K562 (cell line): ENCODE measurements at regions not wholly inside any gene's neighbourhood (a gene's known extent, or its start where the extent isn't known, plus 50 kb on each side); places are given as distances from the start of the nearest gene placed in this dataset.

Source experiments
- ATAC-seq: fragments of 200-7000 bp; cut with Tn5 transposase; 3 replicates; pipeline ENCODE4 v1.9.1; 2020; ENCODE audit warnings: moderate library complexity
- BruUV-seq: library from RNA; stranded (reverse); fragments of 400-500 nt; replicated peaks from 2 replicates; lab custom pipeline; 2021; lab: Mats Ljungman, UMichigan
- CTCF ChIA-PET: fragments of 300-600 bp; formaldehyde crosslinking; extraction: SDS; loops from one replicate; lab custom pipeline; 2021; ENCODE audit warnings: low intra/inter-chr PET ratio; lab: Yijun Ruan, JAX
- POLR2A ChIA-PET: fragments of 300-600, 350-650 bp; sonication (Branson Sonifier 250); formaldehyde crosslinking; extraction: SDS; loops from one replicate; lab custom pipeline; 2021; ENCODE audit warnings: antibody characterized with exemption, inconsistent platforms; lab: Yijun Ruan, JAX
- DNase-seq, 4 experiments: peaks; one replicate each; pipeline versions ENCODE4 v3.0.0 to v3.0.0-alpha.2; 2011 to 2018; ENCODE audit warnings: low spot score in 3 of 4, mixed read lengths in 3 of 4; ENCODE audit errors: extremely low read depth in 1 of 4
- FAIRE-seq: peaks from 2 replicates; lab custom pipeline; 2011; peaks lifted over from hg19 to GRCh38; lab: Jason Lieb, UNC
- H2AFZ ChIP-seq: 2 replicates; pipeline ENCODE4 v1.6.0; 2011; ENCODE audit warnings: low read depth, low read length, control low read depth, inconsistent platforms
- H3K27ac ChIP-seq: fragments of 200-600 bp; 3 replicates; pipeline ENCODE4 v1.8.0; 2011; ENCODE audit warnings: low read depth, mild to moderate bottlenecking, control low read depth, inconsistent platforms, low read length, moderate library complexity, mixed read lengths; ENCODE audit errors: extremely low read depth
- H3K27me3 ChIP-seq, 2 experiments: fragments of 300-600 bp in 1 of 2; 2 replicates in 1 of 2; 3 replicates in 1 of 2; pipeline versions ENCODE4 v1.6.0 to v1.8.0; 2011; ENCODE audit warnings: inconsistent platforms in 2 of 2, low read length in 2 of 2, mild to moderate bottlenecking in 1 of 2, mixed read lengths in 1 of 2, moderate library complexity in 1 of 2; ENCODE audit not compliant: control insufficient read depth in 2 of 2, insufficient read depth in 2 of 2
- H3K36me3 ChIP-seq: fragments of 300-600 bp; 3 replicates; pipeline ENCODE4 v1.8.0; 2011; ENCODE audit warnings: mild to moderate bottlenecking, low read length, inconsistent platforms; ENCODE audit not compliant: control insufficient read depth, insufficient read depth
- H3K4me1 ChIP-seq, 2 experiments: fragments of 200-600 bp in 1 of 2; replicated peaks in 1 of 2; 2 replicates in 1 of 2; 3 replicates in 1 of 2; pipeline versions ENCODE4 v1.5.1 to v1.8.0; 2011; ENCODE audit warnings: inconsistent platforms in 2 of 2, low read length in 2 of 2, mild to moderate bottlenecking in 1 of 2, mixed read lengths in 1 of 2, moderate library complexity in 1 of 2; ENCODE audit not compliant: control insufficient read depth in 2 of 2, insufficient read depth in 2 of 2
- H3K4me2 ChIP-seq: 2 replicates; pipeline ENCODE4 v1.6.1; 2011; ENCODE audit warnings: low read length, control low read depth, inconsistent platforms, mixed read lengths; ENCODE audit not compliant: insufficient read depth
- H3K4me3 ChIP-seq: fragments of 200-600 bp; sonication (generic), shearing (Covaris generic); 2 replicates; pipeline ENCODE4 v1.5.1; 2016; ENCODE audit warnings: control low read depth, inconsistent platforms
- H3K79me2 ChIP-seq: fragments of 200-600 bp; 3 replicates; pipeline ENCODE4 v1.8.0; 2011; ENCODE audit warnings: low read length, inconsistent platforms; ENCODE audit not compliant: control insufficient read depth, insufficient read depth
- H3K9ac ChIP-seq, 2 experiments: 2 replicates each; pipeline versions ENCODE4 v1.6.0 to v1.6.1; 2011; ENCODE audit warnings: low read depth in 2 of 2, low read length in 2 of 2, control low read depth in 1 of 2, inconsistent platforms in 1 of 2, mild to moderate bottlenecking in 1 of 2, mixed read lengths in 1 of 2; ENCODE audit not compliant: insufficient read depth in 1 of 2
- H3K9me1 ChIP-seq: one replicate; pipeline ENCODE4 v1.6.0; 2011; ENCODE audit warnings: inconsistent platforms, mild to moderate bottlenecking, low read length, moderate library complexity; ENCODE audit not compliant: control insufficient read depth, insufficient read depth
- H3K9me3 ChIP-seq: replicated peaks from 2 replicates; pipeline ENCODE4 v1.5.1; 2011; ENCODE audit warnings: low read depth, low read length, inconsistent platforms; ENCODE audit not compliant: control insufficient read depth, insufficient read depth
- H4K20me1 ChIP-seq: replicated peaks from 2 replicates; pipeline ENCODE4 v1.6.1; 2011; ENCODE audit warnings: low read length, inconsistent platforms, mixed read lengths; ENCODE audit not compliant: control insufficient read depth, insufficient read depth
- CCNT2 ChIP-seq: IDR thresholded peaks from 2 replicates; pipeline ENCODE4 v1.6.1; 2011; ENCODE audit warnings: borderline replicate concordance, low read depth, mild to moderate bottlenecking, moderate library complexity, mixed read lengths, low read length; ENCODE audit not compliant: insufficient read length; ENCODE audit errors: extremely low read depth
- CHD1 ChIP-seq: fragments of 200-600 bp; sonication (generic); IDR thresholded peaks from one replicate; pipeline ENCODE4 v1.6.1; 2012; ENCODE audit warnings: mild to moderate bottlenecking, moderate library complexity, low read length, inconsistent platforms
- ETV6 ChIP-seq, 3 experiments: fragments of 150-350 bp in 1 of 3; sonication (generic) in 1 of 3; formaldehyde crosslinking in 1 of 3; IDR thresholded peaks; 2 replicates each; pipeline versions ENCODE4 v1.6.1 to v1.8.0; 2014 to 2022; ENCODE audit warnings: borderline replicate concordance in 2 of 3, low read depth in 2 of 3, antibody characterized with exemption in 1 of 3, low read length in 1 of 3, mild to moderate bottlenecking in 1 of 3, missing genetic modification reagents in 1 of 3
- GTF2E2 ChIP-seq: fragments of 200-800 bp; sonication (Bioruptor generic); IDR thresholded peaks from 2 replicates; pipeline ENCODE4 v1.6.1; 2016; ENCODE audit warnings: missing genetic modification characterization, missing compliant biosample characterization
- MAZ ChIP-seq, 2 experiments: fragments of 450-650 bp in 1 of 2; sonication (generic) in 1 of 2; formaldehyde crosslinking; IDR thresholded peaks in 1 of 2; conservative IDR thresholded peaks in 1 of 2; 2 replicates each; pipeline versions ENCODE4 v1.4.0 to v1.5.0; 2020; ENCODE audit warnings: mild to moderate bottlenecking in 1 of 2, missing genetic modification reagents in 1 of 2
- NCOA1 ChIP-seq: fragments of 450-650 bp; IDR thresholded peaks from 2 replicates; pipeline ENCODE4 v1.6.1; 2016; ENCODE audit warnings: low read depth
- OTX1 ChIP-seq: fragments of 450-650 bp; formaldehyde crosslinking; IDR thresholded peaks from 2 replicates; pipeline ENCODE4 v1.4.0; 2022; ENCODE audit warnings: mild to moderate bottlenecking
- PHF20 ChIP-seq: fragments of 450-650 bp; IDR thresholded peaks from 2 replicates; pipeline ENCODE4 v1.6.1; 2018; ENCODE audit not compliant: partially characterized antibody
- POLR2G ChIP-seq: fragments of 200-400 bp; formaldehyde crosslinking; IDR thresholded peaks from 2 replicates; pipeline ENCODE4 v1.6.1; 2017; ENCODE audit warnings: low read depth, mild to moderate bottlenecking, antibody characterized with exemption, low read length, moderate library complexity
- SIRT6 ChIP-seq: IDR thresholded peaks from one replicate; pipeline ENCODE4 v1.6.1; 2012; ENCODE audit warnings: low read depth, mild to moderate bottlenecking, control low read depth, inconsistent platforms, low read length, moderate library complexity
- TCF3 ChIP-seq: sonication (generic); formaldehyde crosslinking; IDR thresholded peaks from 2 replicates; pipeline ENCODE4 v1.4.0; 2020; ENCODE audit warnings: mild to moderate bottlenecking, missing genetic modification reagents
- WGBS: fragments of 100-300 bp; shearing (Covaris generic); methylation state at CpG from one replicate; pipeline ENCODE4 v1.1.6; 2016; ENCODE audit warnings: low coverage, mixed read lengths; ENCODE audit not compliant: insufficient coverage; ENCODE audit errors: missing lambda C conversion rate; 5-methylcytosine and 5-hydroxymethylcytosine counted together
- in situ Hi-C: fragments of 300-500 bp; cut with MboI; formaldehyde crosslinking; loops from 4 replicates; pipeline ENCODE4 v1.15.0; 2018; ENCODE audit warnings: inconsistent platforms, mixed read lengths
- intact Hi-C: fragments of 100-400 bp; cut with micrococcal nuclease; formaldehyde crosslinking; loops from 2 replicates; pipeline ENCODE4 v1.14.2; 2022
- TF ChIP-seq, protein P1 (sequence below), 2 experiments: IDR thresholded peaks; 2 replicates each; pipeline ENCODE4 v1.6.1; 2012; ENCODE audit warnings: improper control_type of control experiment in 2 of 2, low read depth in 2 of 2, low read length in 2 of 2, borderline replicate concordance in 1 of 2

GRCh38 chr2:49369101-49369500 lies 214.8 kb upstream of the FSHR start:
- WGBS, result 4% methylated on average over 2 of the region's 2 CpGs
- POLR2A ChIA-PET, result no interaction called here
- CTCF ChIA-PET, result no interaction called here
- DNase-seq (no peak), ATAC-seq (no peak), FAIRE-seq (no peak)
- Histone ChIP-seq H3K27me3 (no peaks in the 10 kb centered on the region), H3K4me3 (no peak overlapping the region), H4K20me1 (no peaks in the 10 kb centered on the region), H3K79me2 (no peaks in the 10 kb centered on the region), H3K9me1 (no peaks in the 10 kb centered on the region), H3K27ac (no peak overlapping the region), H3K9me3 (no peaks in the 10 kb centered on the region), H3K4me1 (no peaks in the 10 kb centered on the region), H3K36me3 (no peaks in the 10 kb centered on the region), H2AFZ (no peak overlapping the region), H3K4me2 (no peak overlapping the region), H3K9ac (no peak overlapping the region)
- no peak for TF ChIP-seq CHD1
- no peak for TF ChIP-seq CCNT2
- TF ChIP-seq MAZ (CRISPR knock-in tag; conservative IDR thresholded peaks at IDR 0.05 in 1 of 2, IDR thresholded peaks at IDR 0.05 in 1 of 2), result no peak
- TF ChIP-seq GTF2E2 (tag), result no peak
- TF ChIP-seq, protein P1, sequence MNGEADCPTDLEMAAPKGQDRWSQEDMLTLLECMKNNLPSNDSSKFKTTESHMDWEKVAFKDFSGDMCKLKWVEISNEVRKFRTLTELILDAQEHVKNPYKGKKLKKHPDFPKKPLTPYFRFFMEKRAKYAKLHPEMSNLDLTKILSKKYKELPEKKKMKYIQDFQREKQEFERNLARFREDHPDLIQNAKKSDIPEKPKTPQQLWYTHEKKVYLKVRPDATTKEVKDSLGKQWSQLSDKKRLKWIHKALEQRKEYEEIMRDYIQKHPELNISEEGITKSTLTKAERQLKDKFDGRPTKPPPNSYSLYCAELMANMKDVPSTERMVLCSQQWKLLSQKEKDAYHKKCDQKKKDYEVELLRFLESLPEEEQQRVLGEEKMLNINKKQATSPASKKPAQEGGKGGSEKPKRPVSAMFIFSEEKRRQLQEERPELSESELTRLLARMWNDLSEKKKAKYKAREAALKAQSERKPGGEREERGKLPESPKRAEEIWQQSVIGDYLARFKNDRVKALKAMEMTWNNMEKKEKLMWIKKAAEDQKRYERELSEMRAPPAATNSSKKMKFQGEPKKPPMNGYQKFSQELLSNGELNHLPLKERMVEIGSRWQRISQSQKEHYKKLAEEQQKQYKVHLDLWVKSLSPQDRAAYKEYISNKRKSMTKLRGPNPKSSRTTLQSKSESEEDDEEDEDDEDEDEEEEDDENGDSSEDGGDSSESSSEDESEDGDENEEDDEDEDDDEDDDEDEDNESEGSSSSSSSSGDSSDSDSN (IDR thresholded peaks at IDR 0.05; ENCODE audit: borderline replicate concordance in 1 of 2, low read depth in 2 of 2, low read length in 2 of 2), result no peak
- no peak for TF ChIP-seq POLR2G
- TF ChIP-seq SIRT6, result no peak
- no peak for TF ChIP-seq NCOA1
- no peak for TF ChIP-seq ETV6 (IDR thresholded peaks at IDR 0.05; ENCODE audit: borderline replicate concordance in 1 of 2, low read depth in 2 of 2, low read length in 1 of 2)
- TF ChIP-seq ETV6 (CRISPR knock-in tag; IDR thresholded peaks at IDR 0.05; ENCODE audit: borderline replicate concordance), result no peak
- TF ChIP-seq TCF3 (CRISPR knock-in tag), result no peak
- TF ChIP-seq OTX1 (CRISPR knock-in tag), result no peak
- TF ChIP-seq PHF20, result no peak
- intact Hi-C loops, result no loop called here
- no TSS peak for BruUV-seq
- in situ Hi-C loops, result no loop called here
